Thoracic aorta (tissue), 2 donors: ENCODE measurements at regions not wholly inside any gene's neighbourhood (a gene's known extent, or its start where the extent isn't known, plus 50 kb on each side); places are given as distances from the start of the nearest gene placed in this dataset.

Experiments
- ATAC-seq: fragments of 150-250 bp; one replicate; pipeline ENCODE4 v1.8.0; 2017; ENCODE audit warnings: low read depth; ENCODE audit not compliant: insufficient number of reproducible peaks, low FRiP score
- DNase-seq: peaks from one replicate; pipeline ENCODE4 v3.0.0-alpha.2; 2020; ENCODE audit warnings: low spot score
- H3K27ac ChIP-seq, 2 donors: fragments of 200-600 bp; sonication (generic); 1 replicate in 1 of 2; 2 replicates in 1 of 2; pipeline ENCODE4 v1.5.1; 2016; ENCODE audit warnings: mild to moderate bottlenecking in 2 of 2, moderate library complexity in 2 of 2
- H3K27me3 ChIP-seq: fragments of 200-600 bp; sonication (generic); replicated peaks from 2 replicates; pipeline ENCODE4 v1.6.0; 2016; ENCODE audit warnings: mild to moderate bottlenecking; ENCODE audit not compliant: insufficient read depth
- H3K36me3 ChIP-seq: fragments of 200-600 bp; sonication (generic); one replicate; pipeline ENCODE4 v1.5.1; 2016
- H3K4me1 ChIP-seq, 2 donors: fragments of 200-600 bp; sonication (generic); 1 replicate in 1 of 2; 2 replicates in 1 of 2; pipeline versions ENCODE4 v1.5.1 to v1.6.0; 2016; ENCODE audit warnings: low read depth in 2 of 2, mild to moderate bottlenecking in 1 of 2; ENCODE audit not compliant: control insufficient read depth in 1 of 2
- H3K4me3 ChIP-seq: fragments of 200-600 bp; sonication (generic); 2 replicates; pipeline ENCODE4 v1.5.1; 2016; ENCODE audit warnings: mild to moderate bottlenecking
- H3K9me3 ChIP-seq: fragments of 200-600 bp; sonication (generic); 2 replicates; pipeline ENCODE4 v1.5.1; 2016
- TF ChIP-seq, protein P1 (sequence below): fragments of 200-600 bp; sonication (generic); IDR thresholded peaks from one replicate; pipeline ENCODE4 v1.5.1; 2019; ENCODE audit warnings: antibody characterized with exemption

DNA sequence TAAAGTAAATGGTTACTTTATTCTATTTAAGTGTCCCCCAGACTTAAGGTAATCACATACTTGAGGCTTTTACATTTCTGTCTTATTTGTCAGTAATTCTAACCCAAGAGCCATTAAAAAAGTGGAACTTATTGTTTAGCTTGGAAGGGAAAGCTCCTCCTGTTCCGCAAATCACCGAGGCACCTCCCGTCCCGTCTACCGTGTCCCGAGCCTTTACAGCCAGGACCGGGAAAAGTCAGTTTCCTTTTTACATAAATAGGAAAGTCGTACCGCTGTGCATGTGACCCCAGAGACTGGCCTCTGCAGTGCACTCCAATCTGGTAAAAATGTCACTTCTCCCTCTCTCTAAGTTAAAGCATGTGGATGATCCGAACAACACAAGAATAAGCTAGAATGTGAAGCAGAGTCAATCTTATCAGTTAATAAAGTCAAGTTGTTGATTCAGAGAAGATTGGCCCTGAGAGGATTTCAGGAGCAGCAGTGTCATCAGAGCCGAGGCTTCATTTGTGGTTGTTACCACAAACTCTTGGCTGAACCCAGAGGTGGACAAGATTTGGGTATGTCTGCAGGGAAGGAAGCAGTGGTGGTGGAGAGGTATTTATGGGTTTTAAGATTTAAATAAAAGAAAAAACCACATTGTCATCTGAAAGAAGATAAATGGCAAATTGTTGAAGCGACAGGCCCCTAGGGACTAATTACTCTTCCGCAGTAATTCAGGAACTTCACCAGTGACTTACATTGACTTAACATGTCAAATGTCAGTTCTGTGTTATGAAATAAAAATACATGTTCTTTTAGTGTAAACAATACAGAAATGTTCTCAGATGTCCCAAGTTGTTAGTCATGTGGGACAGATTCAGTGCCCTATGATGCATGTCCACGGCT is 316.6 kb upstream of the ZNF32 start:
- H3K36me3 ChIP-seq = no peaks in the 10 kb centered on the region
- TF ChIP-seq, protein P1, sequence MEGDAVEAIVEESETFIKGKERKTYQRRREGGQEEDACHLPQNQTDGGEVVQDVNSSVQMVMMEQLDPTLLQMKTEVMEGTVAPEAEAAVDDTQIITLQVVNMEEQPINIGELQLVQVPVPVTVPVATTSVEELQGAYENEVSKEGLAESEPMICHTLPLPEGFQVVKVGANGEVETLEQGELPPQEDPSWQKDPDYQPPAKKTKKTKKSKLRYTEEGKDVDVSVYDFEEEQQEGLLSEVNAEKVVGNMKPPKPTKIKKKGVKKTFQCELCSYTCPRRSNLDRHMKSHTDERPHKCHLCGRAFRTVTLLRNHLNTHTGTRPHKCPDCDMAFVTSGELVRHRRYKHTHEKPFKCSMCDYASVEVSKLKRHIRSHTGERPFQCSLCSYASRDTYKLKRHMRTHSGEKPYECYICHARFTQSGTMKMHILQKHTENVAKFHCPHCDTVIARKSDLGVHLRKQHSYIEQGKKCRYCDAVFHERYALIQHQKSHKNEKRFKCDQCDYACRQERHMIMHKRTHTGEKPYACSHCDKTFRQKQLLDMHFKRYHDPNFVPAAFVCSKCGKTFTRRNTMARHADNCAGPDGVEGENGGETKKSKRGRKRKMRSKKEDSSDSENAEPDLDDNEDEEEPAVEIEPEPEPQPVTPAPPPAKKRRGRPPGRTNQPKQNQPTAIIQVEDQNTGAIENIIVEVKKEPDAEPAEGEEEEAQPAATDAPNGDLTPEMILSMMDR = no peak
- H3K27ac ChIP-seq = peak overlapping the region; percentile 43 to 63
- H3K27me3 ChIP-seq = no peaks in the 10 kb centered on the region
- H3K4me3 ChIP-seq = peak overlapping the region; percentile 48
- H3K4me1 ChIP-seq = peaks cover 37 to 61% of the 10 kb centered on the region in 2 donors
- ATAC-seq (peak; percentile 39), DNase-seq (no peak)
- H3K9me3 ChIP-seq = no peaks in the 10 kb centered on the region

DNA sequence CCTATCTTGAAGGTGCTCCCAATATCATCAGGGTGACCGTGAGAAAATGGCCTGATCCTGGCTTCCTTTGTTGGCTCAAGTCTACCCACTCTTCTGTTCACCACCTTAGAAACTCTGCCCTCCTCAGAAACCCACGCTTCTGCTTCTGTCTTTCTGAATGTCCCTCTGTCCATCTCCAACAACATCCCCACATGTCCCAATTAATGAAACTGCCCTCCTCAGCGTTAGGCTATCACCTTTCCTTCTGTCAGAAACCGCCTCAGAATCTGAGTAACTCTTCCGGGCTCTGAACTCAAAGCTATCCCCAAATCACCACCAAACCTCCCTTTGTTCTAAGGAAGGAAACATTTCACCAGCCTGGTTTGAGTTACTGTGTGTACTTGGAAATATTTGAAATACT is 315.8 kb upstream of the ZNF32 start:
- TF ChIP-seq, protein P1 = no peak
- no peak for DNase-seq
- Histone ChIP-seq H3K9me3 (no peaks in the 10 kb centered on the region), H3K27me3 (no peaks in the 10 kb centered on the region), H3K4me3 (no peak overlapping the region), H3K36me3 (no peaks in the 10 kb centered on the region), H3K27ac (peak overlapping the region; percentile 43 to 63), H3K4me1 (peaks cover 37 to 69% of the 10 kb centered on the region in 2 donors)
- ATAC-seq = no peak

DNA sequence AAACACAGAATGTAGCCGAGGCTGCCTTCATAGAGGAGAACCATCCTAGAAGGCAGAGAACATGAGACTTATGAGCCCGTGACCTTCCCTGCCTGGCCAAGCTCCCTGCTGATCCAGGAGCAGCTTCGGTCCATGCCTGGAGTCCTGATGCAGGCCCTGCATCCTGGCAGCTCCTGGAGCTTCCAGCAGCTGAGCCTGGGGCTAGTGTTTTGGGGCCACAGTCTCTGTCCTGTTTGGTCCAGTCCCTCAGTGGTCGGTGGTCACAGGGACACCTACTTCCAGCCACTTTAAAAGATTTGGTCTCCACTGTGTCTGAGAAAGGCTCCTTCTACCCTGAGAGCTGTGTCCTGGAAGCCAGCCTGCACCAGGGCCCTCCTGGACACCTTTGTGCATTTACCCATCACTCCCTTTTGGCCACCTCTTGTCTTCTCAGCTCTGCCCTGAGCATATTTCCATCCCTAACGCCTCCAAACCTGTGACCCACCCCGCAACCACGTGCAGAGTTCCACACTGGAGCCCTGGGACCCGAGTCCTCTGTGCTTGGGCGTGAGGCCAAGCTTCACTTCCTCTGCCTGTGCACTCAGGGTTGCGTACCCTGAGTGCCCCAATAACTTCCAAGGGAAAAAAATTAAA is 315.2 kb upstream of the ZNF32 start:
- H3K4me1 ChIP-seq = peaks cover 37 to 75% of the 10 kb centered on the region in 2 donors
- H3K27me3 ChIP-seq = no peaks in the 10 kb centered on the region
- H3K9me3 ChIP-seq = no peaks in the 10 kb centered on the region
- no peak for ATAC-seq
- no peak overlapping the region for H3K4me3 ChIP-seq
- no peaks in the 10 kb centered on the region for H3K36me3 ChIP-seq
- no peak for DNase-seq
- peak overlapping the region; percentile 1 to 63 for H3K27ac ChIP-seq
- TF ChIP-seq, protein P1 = no peak

DNA sequence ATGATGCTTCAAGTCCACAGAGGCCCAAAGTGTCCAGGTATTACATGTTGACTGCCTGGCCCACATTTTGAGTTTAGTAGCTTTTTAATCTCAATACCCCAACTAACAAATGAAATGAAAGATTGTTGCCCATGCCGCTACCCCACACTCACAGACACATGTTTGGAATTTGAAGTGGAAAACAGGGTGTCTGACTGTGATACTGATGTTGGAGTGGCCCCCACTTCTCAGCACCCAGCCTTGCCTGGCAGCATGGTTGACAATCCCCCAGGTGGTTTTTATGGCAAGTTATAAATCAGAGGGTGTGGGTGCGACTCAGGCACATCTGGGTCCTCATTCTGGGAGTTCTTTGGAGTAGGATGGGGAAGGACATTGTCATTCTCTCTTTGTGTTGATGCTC is 314.7 kb upstream of the ZNF32 start:
- ATAC-seq (no peak), DNase-seq (no peak)
- H3K4me3 ChIP-seq = no peak overlapping the region
- H3K27ac ChIP-seq = peak overlapping the region in 1 of 2 donors; percentile 1
- H3K4me1 ChIP-seq = peaks cover 37 to 77% of the 10 kb centered on the region in 2 donors
- H3K27me3 ChIP-seq = no peaks in the 10 kb centered on the region
- H3K36me3 ChIP-seq = no peaks in the 10 kb centered on the region
- H3K9me3 ChIP-seq = no peaks in the 10 kb centered on the region
- TF ChIP-seq, protein P1 = no peak
